ENCODE measurements at regions not wholly inside any gene's neighbourhood (a gene's known extent, or its start where the extent isn't known, plus 50 kb on each side); places are given as distances from the start of the nearest gene placed in this dataset.
A peak's percentile ranks its signal among the peaks of the same experiment; 100 is the strongest.

GRCh38 chr1:232445361-232446106, 184.4 kb downstream of the SIPA1L2 start:
- DNase-seq = no peak
- Histone ChIP-seq H3K4me3 (ENCODE audit: low read depth, low read length) (no peak overlapping the region), H3K36me3 (no peaks in the 10 kb centered on the region), H3K9me3 (no peaks in the 10 kb centered on the region), H3K27me3 (no peaks in the 10 kb centered on the region), H3K4me1 (peaks cover 20% of the 10 kb centered on the region; the same call in 1 of the 2 replicates)
- no peak for TF ChIP-seq CTCF (IDR thresholded peaks at IDR 0.05; ENCODE audit: low read depth, low read length)

- Histone ChIP-seq H3K9me3 (no peaks in the 10 kb centered on the region), H3K36me3 (no peaks in the 10 kb centered on the region), H3K4me1 (peaks cover 20% of the 10 kb centered on the region; the same call in 1 of the 2 replicates), H3K4me3 (ENCODE audit: low read depth, low read length) (no peak overlapping the region), H3K27me3 (no peaks in the 10 kb centered on the region)
- peak; percentile 65 for DNase-seq
- TF ChIP-seq CTCF (IDR thresholded peaks at IDR 0.05; ENCODE audit: low read depth, low read length) = no peak
These were observed 186.6 kb downstream of the SIPA1L2 start for GRCh38 chr1:232443372-232443771.

GRCh38 chr1:232441036-232441411, 188.9 kb downstream of the SIPA1L2 start:
- H3K9me3 ChIP-seq = no peaks in the 10 kb centered on the region
- TF ChIP-seq CTCF (IDR thresholded peaks at IDR 0.05; ENCODE audit: low read depth, low read length) = no peak
- no peak for DNase-seq
- no peaks in the 10 kb centered on the region for H3K27me3 ChIP-seq
- H3K36me3 ChIP-seq = no peaks in the 10 kb centered on the region
- H3K4me1 ChIP-seq = peaks cover 16% of the 10 kb centered on the region; the same call in 1 of the 2 replicates
- H3K4me3 ChIP-seq (ENCODE audit: low read depth, low read length) = no peak overlapping the region

GRCh38 chr1:232440325-232441035, 189.5 kb downstream of the SIPA1L2 start:
- Histone ChIP-seq H3K9me3 (no peaks in the 10 kb centered on the region), H3K4me1 (peaks cover 16% of the 10 kb centered on the region; the same call in 1 of the 2 replicates), H3K27me3 (no peaks in the 10 kb centered on the region), H3K4me3 (ENCODE audit: low read depth, low read length) (no peak overlapping the region), H3K36me3 (no peaks in the 10 kb centered on the region)
- TF ChIP-seq CTCF (IDR thresholded peaks at IDR 0.05; ENCODE audit: low read depth, low read length) = no peak
- DNase-seq = peak; percentile 49

- Histone ChIP-seq H3K4me1 (peaks cover 16% of the 10 kb centered on the region; the same call in 1 of the 2 replicates), H3K27me3 (no peaks in the 10 kb centered on the region), H3K4me3 (ENCODE audit: low read depth, low read length) (no peak overlapping the region), H3K36me3 (no peaks in the 10 kb centered on the region), H3K9me3 (no peaks in the 10 kb centered on the region)
- TF ChIP-seq CTCF (IDR thresholded peaks at IDR 0.05; ENCODE audit: low read depth, low read length) = no peak
- DNase-seq = no peak
These were observed 190.9 kb downstream of the SIPA1L2 start for GRCh38 chr1:232439011-232439410.

- no peak for TF ChIP-seq CTCF (IDR thresholded peaks at IDR 0.05; ENCODE audit: low read depth, low read length)
- H3K27me3 ChIP-seq = no peaks in the 10 kb centered on the region
- H3K4me1 ChIP-seq = peaks cover 12% of the 10 kb centered on the region; the same call in 1 of the 2 replicates
- H3K4me3 ChIP-seq (ENCODE audit: low read depth, low read length) = no peak overlapping the region
- H3K9me3 ChIP-seq = no peaks in the 10 kb centered on the region
- no peak for DNase-seq
- no peaks in the 10 kb centered on the region for H3K36me3 ChIP-seq
These were observed 191.5 kb downstream of the SIPA1L2 start for GRCh38 chr1:232438476-232438875.
